ENCODE measurements at regions not wholly inside any gene's neighbourhood (a gene's known extent, or its start where the extent isn't known, plus 50 kb on each side); places are given as distances from the start of the nearest gene placed in this dataset.
"Not testable (repeated sequence)": the region's sequence is repeated elsewhere in the genome, so short reads cannot be mapped to it uniquely, and the experiment has no call there.

DNA sequence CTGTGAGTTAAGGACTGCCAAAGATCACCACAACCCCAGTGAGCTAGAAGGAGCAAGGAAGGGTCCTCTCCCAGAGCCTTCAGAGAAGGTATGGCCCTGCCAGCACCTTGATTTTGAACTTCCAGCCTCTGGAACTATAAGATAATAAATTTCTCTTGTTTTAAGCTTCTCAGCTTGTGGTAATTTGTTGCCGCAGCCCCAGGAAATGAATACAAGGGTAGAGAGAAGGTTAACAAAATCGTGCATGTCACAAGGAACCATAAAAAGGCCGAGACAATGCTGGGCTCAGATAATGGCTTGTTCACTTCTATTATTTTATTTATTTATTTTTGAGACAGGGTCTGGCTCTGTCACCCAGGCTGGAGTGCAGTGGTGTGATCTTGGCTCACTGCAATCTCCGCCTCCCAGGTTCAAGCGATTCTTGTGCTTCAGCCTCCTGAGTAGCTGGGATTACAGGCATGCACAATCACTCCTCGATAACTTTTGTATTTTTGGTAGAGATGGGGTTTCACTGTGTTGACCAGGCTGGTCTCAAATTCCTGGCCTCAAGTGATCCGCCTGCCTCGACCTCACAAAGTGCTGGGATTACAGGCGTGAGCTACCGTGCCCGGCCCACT lies 71.5 kb downstream of the WSB1 start:
- DNase-seq: not testable (repeated sequence)

- DNase-seq: no peak
Observed at GRCh38 chr17:27366437-27366836, 72.5 kb downstream of the WSB1 start.

DNA sequence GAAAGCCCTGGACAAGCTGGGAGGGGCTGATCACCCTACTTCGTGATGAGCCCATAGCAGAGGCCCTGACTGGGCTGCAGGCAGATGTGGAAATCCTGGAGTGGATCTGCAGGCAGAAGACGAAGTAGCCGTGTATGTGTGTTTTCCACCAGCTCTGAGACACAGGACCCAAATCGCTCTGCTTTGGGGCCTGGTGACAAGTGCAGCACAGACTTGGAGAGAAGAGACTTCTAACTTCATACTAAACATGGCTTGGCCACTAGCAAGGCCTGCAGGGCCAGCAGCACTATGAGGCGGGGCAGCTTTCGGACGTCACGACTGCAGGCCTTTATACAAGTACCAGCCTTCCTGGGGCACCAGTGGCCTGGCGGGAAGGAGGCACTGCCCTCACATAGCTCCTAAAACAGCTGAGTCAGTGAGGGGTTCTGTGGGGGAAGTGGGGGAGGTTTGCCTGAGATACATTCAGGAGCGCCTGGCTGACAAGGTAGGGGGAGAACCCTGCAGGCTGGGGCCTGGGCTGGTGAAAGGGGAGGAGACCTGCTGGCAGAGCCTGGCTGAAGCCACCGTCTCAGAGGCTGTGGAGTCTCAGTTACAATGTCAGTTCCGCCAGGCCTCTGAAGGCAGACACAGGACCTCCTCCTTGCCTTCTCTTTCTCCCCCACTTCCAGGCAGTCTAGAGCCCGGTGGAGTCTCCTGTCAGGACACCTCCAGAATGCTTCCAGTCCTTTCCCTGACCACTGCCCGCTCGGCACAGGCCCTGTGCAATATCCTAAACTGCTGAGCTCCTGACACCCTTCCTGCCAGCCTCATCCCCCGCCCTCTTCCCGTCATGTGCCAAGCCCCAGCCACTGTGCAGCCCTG lies 73.4 kb downstream of the WSB1 start:
- DNase-seq: no peak

- DNase-seq: no peak
Observed at GRCh38 chr17:27368151-27368795, 74.4 kb downstream of the WSB1 start.

GRCh38 chr17:27368980-27369379 lies 75.1 kb downstream of the WSB1 start:
- DNase-seq: no peak

DNA sequence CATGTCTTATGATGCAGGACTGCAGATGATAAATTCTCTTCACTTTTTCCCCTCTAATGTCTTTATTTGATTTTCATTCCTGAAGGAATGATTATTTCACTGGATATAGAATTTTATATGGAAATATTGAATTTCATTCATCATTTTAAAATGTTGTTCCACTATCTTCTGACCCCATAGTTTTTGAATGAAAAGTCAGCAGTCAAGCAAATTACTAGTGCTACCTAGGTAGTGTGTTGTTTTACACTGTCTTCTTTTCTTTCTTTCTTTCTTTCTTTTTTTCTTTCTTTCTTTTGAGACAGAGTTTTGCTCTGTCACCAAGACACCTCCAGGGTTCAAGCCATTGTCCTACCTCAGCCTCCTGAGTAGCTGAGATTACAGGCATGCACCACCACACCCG lies 76.9 kb downstream of the WSB1 start:
- DNase-seq: no peak

DNA sequence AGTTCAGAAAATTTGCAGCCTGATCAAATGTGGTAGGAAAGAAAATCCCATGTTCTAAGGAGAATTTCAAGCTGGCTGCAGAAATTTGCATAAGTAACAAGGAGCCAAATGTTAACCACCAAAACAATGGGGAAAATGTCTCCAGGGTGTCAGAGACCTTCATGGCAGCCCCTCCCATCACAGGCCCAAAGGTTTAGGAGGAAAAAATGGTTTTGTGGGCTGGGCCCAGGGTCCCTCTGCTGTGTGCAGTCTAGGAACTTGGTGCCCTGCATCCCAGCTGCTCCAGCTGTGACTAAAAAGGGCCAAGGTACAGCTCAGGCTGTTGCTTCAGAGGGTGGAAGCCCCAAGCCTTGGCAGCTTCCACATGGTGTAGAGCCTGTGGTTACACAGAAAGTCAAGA lies 79.8 kb downstream of the WSB1 start:
- DNase-seq: not testable (repeated sequence)

DNA sequence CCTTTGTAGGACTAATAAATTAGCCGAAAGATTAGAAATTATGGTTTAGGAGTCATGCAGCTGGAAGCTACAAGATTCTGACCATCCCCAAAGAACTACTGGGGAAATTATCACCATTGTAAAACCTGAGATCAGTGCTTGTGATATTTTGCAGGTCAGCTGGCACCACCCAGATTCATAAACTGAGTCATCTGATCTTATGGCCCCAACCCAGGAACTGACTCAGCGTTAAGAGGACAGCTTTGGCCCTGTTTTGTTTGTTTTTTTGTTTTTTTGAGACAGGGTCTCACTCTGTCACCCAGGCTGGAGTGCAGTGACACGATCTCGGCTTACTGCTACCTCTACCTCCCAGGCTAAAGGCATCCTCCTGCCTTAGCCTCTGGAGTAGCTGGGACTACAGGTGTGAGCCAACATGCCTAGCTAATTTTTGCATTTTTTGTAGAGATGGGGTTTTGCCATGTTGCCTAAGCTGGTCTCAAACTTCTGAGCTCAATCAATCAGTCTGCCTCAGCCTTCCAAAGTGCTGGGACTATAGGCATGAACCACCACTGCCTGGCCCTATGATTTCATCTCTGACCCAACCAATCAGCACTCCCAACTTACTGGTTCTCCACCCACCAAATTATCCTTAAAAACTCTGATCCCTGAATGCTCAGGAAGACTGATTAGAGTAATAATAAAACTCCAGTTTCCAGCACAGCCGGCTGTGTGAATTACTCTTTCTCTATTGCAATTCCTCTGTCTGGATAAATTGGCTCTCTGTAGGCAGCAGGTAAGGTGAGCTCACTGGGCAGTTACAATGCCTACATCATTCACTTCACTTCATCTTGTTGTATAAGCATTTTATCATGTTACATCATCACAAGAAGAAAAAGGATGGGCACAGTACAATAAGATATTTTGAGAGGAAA lies 79.4 kb upstream of the KSR1 start:
- DNase-seq: no peak

DNA sequence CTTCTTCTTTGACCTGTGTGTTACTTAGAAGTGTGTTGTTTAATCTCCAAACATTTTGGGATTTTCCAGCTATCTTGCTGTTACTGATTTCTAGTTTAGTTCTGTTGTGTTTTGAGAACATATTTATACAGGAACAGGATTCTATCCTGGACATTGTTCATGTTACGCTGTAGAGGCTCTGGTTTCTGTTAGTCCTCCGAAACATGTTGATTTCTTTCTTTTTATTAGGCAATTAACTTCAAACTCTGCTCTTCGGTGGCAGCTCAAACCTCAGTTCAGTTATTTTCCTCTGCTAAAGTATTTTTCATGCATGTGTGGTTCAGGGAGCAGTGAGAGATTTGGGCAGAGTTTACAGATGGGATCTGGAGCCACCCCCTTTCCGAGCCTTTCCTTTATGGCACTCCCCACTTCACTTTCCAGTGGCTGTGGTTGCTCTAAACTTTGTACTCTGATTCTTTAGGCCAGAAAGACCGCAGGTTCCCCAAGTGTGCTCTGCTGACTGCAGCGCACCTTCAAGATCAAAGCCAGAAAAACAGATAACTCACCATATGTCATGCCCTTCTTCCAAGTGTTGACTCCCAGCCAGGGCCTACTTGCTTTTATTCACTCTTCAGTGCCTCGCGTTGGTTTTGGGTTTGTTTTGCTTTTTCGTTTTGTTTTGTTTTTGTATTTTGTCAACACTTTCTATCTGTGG lies 77.6 kb upstream of the KSR1 start:
- DNase-seq: no peak

GRCh38 chr17:27379888-27380533 lies 76.2 kb upstream of the KSR1 start:
- DNase-seq: no peak

DNA sequence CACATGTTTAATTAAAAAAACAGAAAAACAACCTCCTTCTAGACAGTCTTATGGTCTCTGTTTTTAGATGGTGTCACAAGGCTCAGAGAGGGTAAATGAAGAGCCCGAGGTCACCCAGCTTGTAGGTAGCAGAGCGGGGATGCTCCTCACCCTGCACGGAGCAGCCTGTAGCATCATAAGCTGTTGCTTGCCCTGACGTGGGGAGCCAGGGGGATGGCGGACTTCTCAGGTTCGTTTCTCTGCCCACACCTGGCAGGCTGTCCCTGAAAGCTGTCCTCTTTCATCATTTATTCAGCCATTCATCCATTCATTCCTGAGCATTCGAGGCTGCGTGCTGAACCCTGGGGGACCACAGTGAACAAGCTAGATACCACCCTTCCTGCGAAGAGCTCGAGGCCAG lies 75.7 kb upstream of the KSR1 start:
- no peak for DNase-seq

DNA sequence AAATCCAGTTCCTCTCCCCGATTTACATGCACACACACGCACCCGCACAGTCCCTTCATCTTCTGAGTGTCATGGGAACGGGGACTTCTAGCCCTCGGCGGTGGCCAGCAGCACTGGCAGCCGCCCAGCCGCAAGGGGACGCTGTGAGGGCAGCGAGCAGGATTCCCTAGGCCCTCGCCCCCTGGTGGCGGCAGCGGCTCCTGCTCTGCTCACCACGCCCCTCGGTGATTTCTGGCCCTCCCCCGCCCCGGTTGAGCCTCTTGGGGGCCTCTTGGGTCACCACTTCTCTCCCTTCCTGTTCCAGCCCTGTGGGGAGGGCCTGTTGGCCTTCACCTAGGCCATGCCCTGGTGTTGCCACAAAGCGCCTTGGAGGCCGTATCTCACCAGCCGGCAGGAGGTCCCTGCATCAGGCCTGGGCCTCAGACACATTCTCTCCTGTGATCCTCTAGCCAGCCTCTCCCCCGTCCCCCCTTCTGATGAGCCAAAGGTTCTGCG lies 75.2 kb upstream of the KSR1 start:
- DNase-seq: peak; percentile 35

DNA sequence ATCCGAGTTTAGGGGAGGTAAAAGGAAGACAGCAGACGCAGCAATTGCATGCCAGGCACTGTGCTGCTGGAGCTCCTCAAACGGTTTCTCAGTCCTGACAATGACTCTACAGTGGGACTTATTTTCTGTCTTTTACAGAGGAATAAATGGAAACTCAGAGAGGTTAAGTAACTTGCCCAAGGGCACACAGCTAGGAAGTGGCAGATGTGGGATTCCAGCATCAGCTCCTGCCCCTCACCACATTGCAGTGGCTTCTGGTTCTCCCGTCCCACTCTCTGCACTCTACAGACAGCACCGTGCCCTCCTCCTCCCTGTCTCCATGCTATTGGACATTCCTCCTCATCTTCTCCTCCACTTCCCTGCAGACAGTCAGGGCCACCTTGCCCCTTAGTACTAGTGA lies 74.2 kb upstream of the KSR1 start:
- no peak for DNase-seq

DNA sequence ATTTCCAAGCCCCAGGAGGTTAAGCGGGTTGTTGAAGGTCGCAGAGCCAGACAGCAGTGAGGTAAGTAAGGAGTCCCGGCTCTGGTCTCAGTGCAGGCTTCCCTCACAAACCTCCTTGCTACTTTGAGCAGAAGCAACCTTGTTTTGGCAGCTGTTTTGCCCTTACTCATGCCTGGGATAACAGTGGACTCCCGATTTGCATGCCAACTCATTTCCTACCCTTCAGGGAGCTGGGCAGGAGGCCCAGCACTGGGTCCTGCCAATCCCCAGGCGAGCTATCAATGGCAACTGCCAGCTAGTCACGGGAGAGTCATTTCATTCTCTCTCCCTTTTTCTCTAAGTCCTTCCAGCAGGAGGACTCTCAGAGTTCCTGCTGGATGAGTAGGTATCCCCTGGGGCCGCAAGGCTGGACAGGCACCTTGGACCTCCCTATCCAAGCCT lies 72.0 kb upstream of the KSR1 start:
- no peak for DNase-seq

GRCh38 chr17:27384726-27385125 lies 71.5 kb upstream of the KSR1 start:
- DNase-seq: no peak

- DNase-seq: no peak
Observed at GRCh38 chr17:27385626-27386025, 70.6 kb upstream of the KSR1 start.

GRCh38 chr17:27386206-27387075 lies 69.8 kb upstream of the KSR1 start:
- DNase-seq: no peak

GRCh38 chr17:27389542-27390140 lies 66.6 kb upstream of the KSR1 start:
- no peak for DNase-seq

DNA sequence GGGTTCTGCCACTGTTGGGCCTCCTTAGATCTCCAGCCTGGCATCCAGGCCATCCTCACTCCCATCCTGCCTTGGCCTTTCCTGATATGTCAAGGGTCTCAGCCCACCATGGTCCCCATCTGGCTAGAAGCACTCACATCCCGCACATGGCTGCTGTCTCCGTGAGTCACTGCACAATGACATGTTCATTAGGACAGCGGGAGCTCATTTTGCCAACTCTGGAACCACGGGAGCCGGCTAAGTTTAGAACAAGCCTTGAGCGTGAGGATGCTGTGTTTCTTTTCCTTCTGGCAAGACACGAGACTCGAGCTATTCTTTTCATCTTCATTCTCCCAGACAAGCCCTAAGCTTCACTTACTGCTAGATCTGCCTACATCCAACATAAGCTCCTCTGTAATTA lies 65.7 kb upstream of the KSR1 start:
- no peak for DNase-seq

- no peak for DNase-seq
Observed at GRCh38 chr17:27391427-27391826, 64.8 kb upstream of the KSR1 start.
